Stimulated activated CD4-positive, alpha-beta T cell treated with anti-CD3 and anti-CD28 coated beads, Interleukin-2, amount 100 ng/mL, for 24 hours (primary cell): ENCODE measurements at regions not wholly inside any gene's neighbourhood (a gene's known extent, or its start where the extent isn't known, plus 50 kb on each side); places are given as distances from the start of the nearest gene placed in this dataset.

Source experiments
- DNase-seq, 2 donors: peaks; one replicate each; pipeline ENCODE4 v3.0.0-alpha.2; 2020

DNA sequence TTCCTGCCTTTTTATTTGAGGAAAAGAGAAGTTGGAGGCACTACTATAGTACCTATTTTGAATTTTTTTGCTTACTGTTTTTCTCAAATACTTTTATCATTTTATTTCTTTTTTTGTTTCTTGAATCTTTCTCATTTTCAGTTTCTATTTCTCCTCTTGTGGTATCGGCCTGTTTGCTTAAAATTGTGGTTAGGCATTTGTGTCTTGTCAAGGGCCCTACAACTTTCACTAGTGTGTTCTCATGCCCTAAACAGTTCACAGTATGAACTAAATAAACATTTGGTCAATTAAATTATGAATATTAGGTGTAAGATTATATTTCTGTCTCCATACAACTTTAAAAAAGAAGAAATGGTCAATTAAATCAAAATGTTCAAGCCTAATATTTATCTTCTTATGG is 613.5 kb downstream of the MBD2 start:
- no peak for DNase-seq

DNA sequence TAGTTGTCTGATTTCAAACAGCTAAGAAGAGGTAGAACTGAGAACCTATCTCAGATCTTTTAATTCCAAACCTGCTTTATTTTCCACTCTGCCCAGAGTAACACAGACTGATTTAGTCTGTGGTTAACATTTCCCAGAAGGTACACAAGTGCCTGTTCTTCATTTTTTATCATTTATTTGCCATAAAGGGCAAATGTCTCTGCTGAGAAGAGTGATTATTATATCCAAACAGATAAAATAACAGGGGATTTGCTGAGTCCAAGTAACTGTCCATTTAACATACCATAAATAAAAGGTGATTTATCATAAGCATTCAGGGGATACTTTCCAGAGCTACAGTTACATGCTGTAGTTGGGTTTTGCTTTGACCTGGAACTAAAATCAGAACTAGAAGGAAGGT is 617.7 kb downstream of the MBD2 start:
- DNase-seq = no peak

DNA sequence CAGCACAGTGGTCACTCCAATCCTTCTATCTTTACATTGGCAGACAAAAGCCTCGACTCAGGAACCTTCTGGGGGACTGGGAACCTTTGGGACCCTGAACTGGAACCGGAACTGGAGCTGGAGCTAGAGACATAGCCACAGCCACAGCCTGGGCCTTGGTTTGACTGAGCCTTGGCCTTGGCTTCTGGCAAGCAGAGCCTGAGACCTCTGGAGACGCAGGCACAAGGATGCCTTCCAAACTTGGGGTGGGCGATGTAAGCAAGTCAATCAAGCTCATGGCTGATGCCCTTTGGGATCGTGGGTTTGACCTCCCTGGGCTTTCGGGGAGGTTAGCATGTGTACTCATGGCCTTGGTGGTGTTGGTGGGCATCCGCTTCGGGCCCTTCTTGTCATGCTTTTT is 619.3 kb downstream of the MBD2 start:
- no peak for DNase-seq

DNA sequence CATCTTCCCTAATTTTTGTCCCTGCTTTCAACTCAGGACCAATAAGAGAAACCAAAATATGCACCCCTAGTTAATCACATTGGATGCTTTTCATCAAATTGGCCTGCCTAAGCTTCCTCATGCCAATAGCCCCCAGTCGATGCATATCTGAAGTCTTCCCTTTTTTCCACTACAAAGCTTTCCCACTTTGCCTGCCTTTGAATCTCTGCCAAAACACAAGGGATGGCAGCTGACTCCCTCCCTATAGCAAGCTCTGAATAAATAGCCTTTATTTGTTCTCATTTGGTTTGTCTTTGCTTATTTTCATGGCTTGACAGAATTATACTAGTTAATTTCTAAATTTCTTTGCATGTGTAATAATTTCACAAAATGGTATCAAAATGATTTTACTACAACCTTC is 621.2 kb downstream of the MBD2 start:
- no peak for DNase-seq

DNA sequence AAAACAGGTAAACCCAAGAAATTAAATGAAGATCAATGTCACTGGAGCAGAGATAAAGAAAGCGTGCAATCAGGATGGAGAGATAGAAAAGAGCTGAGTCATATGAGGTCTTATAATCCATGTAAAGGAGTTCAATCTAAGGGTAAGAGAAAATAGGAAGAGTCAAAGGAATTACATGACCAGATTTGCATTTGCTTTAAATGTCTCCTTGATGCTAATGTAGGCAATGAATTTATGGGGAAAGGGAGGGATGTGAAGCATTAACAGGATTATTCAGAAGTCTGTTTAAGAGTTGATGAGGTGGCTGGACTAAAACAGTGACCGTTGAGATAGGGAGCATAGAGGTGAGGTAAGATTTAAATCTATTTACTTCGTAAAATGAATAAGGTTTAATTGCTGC is 623.1 kb downstream of the MBD2 start:
- no peak for DNase-seq

DNA sequence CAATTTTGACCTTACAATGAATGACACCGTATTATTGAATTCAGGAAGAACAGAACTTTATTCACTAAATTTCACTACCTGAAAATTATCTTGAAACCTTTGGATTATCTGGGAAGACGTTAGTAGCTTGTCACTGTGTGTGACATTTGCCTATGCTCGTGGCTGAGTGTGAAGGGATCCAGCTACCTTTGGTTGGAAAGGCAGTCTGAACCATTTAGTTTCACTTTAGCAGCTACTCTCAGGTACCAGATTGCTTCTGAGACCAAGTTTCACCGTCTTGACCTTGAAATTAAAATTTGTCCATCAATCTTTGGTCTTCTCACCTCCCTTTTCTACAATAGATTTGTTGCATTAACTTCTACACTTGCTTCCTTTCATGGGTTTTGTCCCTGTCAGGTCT is 637.5 kb downstream of the MBD2 start:
- no peak for DNase-seq
